Muscle of leg (tissue), 3 donors: ENCODE measurements at regions not wholly inside any gene's neighbourhood (a gene's known extent, or its start where the extent isn't known, plus 50 kb on each side); places are given as distances from the start of the nearest gene placed in this dataset.

Source experiments
- DNase-seq: peaks from one replicate; pipeline ENCODE4 v3.0.0; 2013
- H3K27ac ChIP-seq: one replicate; pipeline ENCODE4 v1.5.1; 2013; ENCODE audit warnings: mild to moderate bottlenecking, low read length, control low read depth
- H3K27me3 ChIP-seq: one replicate; pipeline ENCODE4 v1.6.1; 2013; ENCODE audit warnings: low read length; ENCODE audit not compliant: control insufficient read depth, insufficient read depth
- H3K36me3 ChIP-seq: one replicate; pipeline ENCODE4 v1.6.1; 2013; ENCODE audit warnings: low read length; ENCODE audit not compliant: control insufficient read depth, insufficient read depth
- H3K4me1 ChIP-seq: one replicate; pipeline ENCODE4 v1.6.1; 2013; ENCODE audit warnings: low read length; ENCODE audit not compliant: control insufficient read depth, insufficient read depth
- H3K4me3 ChIP-seq: one replicate; pipeline ENCODE4 v1.5.1; 2013; ENCODE audit warnings: low read length, control low read depth
- H3K9me3 ChIP-seq: replicated peaks from 2 replicates; pipeline ENCODE4 v1.6.1; 2013; ENCODE audit warnings: low read depth, low read length; ENCODE audit not compliant: control insufficient read depth
- WGBS: methylation state at CpG from one replicate; pipeline ENCODE4 v1.1.5; 2013; ENCODE audit warnings: missing lambda C conversion rate; ENCODE audit not compliant: insufficient coverage; 5-methylcytosine and 5-hydroxymethylcytosine counted together

DNA sequence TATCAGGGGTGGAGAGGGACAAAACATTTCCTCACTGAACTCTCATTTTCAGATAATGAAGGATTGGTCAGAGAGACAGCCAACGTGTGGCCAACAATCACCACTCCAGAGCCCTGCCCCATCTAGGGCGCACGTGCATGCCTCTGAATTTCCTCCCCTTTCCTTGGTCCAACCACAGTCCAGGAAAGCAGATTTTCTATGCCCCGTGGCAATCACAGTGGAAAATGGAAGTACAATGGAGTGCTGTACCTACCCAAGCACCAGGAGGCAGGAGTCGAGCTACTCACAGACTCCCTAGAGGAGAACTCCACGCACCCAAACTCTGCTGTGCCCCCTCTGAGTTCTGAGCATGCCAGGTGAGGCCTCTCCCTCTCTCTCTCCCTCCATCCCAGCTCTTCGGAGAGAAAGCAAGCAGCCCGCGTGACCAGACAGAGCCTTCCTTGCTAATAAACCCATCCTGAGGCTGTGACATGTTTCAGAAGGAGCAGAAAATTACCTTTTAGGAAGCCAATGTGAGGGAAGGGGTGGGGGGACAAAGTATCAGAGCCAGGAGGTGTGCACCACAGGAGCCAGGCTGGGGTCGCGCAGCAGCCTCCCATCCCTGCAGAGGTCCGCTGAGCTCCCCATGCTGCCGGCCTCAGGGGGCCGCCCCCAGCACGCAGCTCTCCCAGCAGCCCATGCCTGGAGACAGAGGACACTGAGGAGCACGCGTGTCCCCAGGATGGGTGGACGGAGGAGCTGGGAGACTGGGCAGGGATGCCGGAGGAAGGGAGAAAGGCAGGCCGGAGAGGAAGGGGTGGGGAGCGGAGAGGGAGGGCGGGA is 73.4 kb downstream of the PITPNM2 start:
- Histone ChIP-seq H3K27ac (no peak overlapping the region), H3K9me3 (no peaks in the 10 kb centered on the region), H3K4me3 (no peak overlapping the region), H3K36me3 (no peaks in the 10 kb centered on the region), H3K4me1 (peaks cover 37% of the 10 kb centered on the region), H3K27me3 (no peaks in the 10 kb centered on the region)
- WGBS = 58% methylated on average over 14 of the region's 22 CpGs
- DNase-seq = no peak

DNA sequence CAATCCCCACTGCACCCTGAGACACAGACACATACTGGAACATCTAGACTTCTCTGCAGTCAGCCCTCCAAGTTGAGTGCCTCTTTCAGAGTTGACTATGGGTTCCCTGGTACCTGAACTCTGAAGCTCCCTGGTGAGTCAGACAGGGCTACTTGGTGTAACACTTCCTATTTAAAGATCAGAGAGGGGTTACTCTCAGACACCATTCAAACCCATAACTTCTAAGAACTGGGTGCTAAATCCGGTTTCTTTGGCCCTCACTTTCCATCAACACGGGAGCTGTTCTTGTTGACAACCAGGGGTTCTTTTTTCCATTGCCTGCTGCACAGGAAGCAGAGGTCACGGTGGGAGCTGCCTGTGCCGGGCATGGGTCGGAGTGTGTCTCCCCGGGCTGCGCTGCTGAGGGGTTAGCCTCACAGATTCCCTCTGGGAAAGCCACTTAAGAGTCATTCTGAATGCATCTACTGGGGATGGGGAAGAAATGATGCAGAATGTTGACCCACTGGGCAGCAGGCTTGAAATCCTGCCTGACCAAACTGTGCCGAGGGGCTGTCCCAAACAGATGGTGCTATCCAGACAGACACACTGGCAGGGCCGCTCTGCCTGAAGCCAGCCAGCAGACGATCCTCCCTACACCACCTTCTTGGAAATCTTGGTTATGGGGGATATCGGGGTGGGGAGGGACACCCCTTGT is 74.1 kb downstream of the PITPNM2 start:
- WGBS = 68% methylated on average over 6 of the region's 11 CpGs
- DNase-seq = no peak
- Histone ChIP-seq H3K27ac (no peak overlapping the region), H3K4me3 (no peak overlapping the region), H3K36me3 (no peaks in the 10 kb centered on the region), H3K9me3 (no peaks in the 10 kb centered on the region), H3K27me3 (no peaks in the 10 kb centered on the region), H3K4me1 (peaks cover 42% of the 10 kb centered on the region)

DNA sequence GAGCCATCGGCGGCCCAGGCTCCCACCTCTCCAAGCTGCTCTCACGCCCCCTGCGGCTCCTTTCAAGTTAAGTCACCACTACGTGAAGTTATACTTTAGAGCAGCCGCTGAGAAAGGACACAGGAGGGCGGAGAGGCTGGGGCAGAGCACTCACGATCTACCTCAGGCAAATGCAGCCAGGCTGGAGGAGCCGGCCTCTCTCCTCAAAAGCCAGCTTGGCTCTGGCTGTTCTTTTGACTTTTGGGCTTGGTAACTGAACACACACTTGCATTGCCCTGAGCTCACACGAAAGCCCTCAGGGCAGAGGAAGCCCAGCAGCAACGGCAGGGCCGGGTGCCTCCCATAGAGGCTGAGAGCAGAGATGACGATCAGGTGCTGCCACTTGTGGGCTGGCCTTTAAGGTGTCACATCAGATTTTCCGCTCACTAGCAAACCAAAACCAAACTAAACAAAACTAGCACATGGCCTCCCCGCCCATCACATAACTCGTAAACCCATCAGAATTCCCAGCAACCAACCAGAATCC is 75.2 kb downstream of the PITPNM2 start:
- peaks cover 53% of the 10 kb centered on the region for H3K4me1 ChIP-seq
- no peaks in the 10 kb centered on the region for H3K9me3 ChIP-seq
- no peak overlapping the region for H3K4me3 ChIP-seq
- H3K27me3 ChIP-seq = no peaks in the 10 kb centered on the region
- no peaks in the 10 kb centered on the region for H3K36me3 ChIP-seq
- no peak overlapping the region for H3K27ac ChIP-seq
- DNase-seq = peak; percentile 70
- 33% methylated on average over 16 of the region's 16 CpGs for WGBS

DNA sequence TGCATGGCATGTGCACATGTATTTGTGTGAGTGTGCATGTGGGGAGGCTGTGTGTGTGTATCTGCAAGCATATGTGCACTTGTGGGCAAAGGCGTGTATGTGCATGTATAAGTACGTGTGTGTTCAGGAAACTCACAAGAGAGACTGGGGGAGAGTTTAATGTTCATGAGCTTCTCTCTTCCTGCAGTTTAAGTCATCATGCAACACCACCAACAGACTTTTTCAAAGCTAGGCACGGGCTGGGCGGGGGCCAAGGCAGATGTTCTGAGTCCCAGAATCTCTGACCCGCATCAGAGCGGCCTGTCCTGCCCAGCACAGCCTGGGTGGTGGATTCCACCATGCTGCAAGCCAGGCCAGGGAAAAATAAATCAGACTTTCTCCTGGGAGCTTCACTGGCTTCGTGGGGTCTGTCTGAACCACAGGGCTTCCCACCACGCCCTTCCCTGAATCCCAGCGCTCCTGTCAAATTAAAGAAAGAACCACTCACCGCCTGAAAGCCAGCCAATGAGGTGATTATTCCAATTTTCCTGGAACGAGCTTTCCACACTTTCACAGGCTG is 75.7 kb downstream of the PITPNM2 start:
- H3K27ac ChIP-seq = no peak overlapping the region
- DNase-seq = peak; percentile 38
- no peak overlapping the region for H3K4me3 ChIP-seq
- 31% methylated on average over 11 of the region's 11 CpGs for WGBS
- H3K27me3 ChIP-seq = no peaks in the 10 kb centered on the region
- H3K36me3 ChIP-seq = no peaks in the 10 kb centered on the region
- no peaks in the 10 kb centered on the region for H3K9me3 ChIP-seq
- H3K4me1 ChIP-seq = peaks cover 58% of the 10 kb centered on the region

DNA sequence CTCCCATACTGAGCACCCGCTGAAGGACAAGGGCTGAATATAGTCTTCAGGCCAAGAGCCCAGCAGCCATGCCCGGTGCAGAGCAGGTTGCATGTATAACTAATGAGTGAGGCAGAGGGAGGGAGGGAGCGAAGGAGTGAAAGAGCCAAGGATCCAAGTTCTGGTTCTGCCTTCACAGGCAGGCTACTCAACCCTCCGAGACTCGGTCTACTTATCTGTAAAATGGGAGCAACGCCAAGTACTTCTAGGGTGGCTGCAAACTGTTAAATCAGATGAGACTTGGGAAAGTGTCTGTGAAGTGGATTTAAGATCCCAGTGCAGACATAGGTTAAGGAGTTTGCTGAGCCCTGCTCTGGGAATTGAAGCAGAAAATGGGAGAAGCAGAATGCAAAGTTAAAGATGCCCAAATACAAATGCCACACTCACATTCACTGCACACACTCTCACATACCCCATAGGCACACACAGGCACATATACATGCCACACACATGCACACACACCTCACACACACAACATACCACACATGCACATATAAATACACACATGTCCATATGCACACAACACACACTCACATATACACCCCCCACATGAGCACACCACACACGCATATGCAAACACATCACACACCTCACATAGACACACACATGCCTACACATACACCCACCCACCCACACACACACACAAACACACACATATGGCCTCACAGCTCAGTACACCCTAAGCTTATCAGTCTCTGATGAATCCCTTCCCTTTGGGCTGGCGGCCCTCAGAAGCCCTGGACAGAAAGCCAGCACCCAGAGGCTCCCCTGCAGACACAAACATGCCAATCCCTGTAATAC is 76.7 kb downstream of the PITPNM2 start:
- no peaks in the 10 kb centered on the region for H3K9me3 ChIP-seq
- H3K27me3 ChIP-seq = no peaks in the 10 kb centered on the region
- DNase-seq = no peak
- H3K36me3 ChIP-seq = no peaks in the 10 kb centered on the region
- H3K4me3 ChIP-seq = no peak overlapping the region
- H3K4me1 ChIP-seq = peaks cover 62% of the 10 kb centered on the region
- 84% methylated on average over 6 of the region's 8 CpGs for WGBS
- no peak overlapping the region for H3K27ac ChIP-seq

DNA sequence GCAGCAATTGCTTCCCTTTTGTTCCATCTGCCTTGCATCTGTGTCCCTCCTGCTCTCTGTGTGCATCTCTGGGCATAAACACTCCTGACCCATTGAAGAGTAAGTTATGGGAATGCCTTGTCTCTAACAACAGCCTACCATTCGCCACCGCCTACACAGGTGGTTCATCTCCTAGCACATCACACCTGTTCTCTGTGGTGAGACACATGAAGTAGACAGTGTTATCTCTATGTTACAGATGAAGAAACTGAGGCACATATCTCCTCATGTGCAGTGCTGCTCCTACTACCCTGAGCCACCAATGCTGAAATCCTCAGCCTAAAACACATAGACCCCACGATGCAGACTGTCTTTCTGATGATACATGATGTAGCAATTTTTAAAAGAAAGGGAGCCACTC is 77.6 kb downstream of the PITPNM2 start:
- Histone ChIP-seq H3K27me3 (no peaks in the 10 kb centered on the region), H3K4me3 (no peak overlapping the region), H3K36me3 (no peaks in the 10 kb centered on the region), H3K27ac (no peak overlapping the region), H3K4me1 (peaks cover 62% of the 10 kb centered on the region), H3K9me3 (no peaks in the 10 kb centered on the region)
- WGBS = no CpG with 5 or more reads among the region's 3 CpGs
- no peak for DNase-seq

DNA sequence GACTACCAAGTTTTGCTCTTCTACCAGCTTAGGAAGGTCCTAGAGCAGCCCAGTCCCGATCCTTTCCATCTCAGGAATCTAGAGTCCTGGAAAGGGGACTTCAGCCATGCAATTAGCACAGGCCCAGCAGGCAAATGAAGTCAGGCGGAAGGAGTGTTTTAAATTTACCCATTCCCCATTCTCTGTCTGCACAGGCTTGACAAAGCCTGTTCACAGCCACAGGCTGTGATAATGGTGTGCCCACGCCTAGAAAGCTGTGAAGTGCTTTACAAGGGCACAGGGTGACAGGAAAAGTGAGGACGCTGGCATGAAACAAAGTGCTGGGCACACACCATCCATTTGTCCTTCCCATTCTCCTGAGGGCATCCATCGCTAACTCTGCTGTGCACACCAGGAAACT is 79.0 kb downstream of the PITPNM2 start:
- WGBS = 67% methylated on average over 1 of the region's 5 CpGs
- H3K4me1 ChIP-seq = peaks cover 48% of the 10 kb centered on the region
- no peaks in the 10 kb centered on the region for H3K27me3 ChIP-seq
- no peaks in the 10 kb centered on the region for H3K36me3 ChIP-seq
- no peak for DNase-seq
- no peak overlapping the region for H3K4me3 ChIP-seq
- peak overlapping the region; percentile 20 for H3K27ac ChIP-seq
- H3K9me3 ChIP-seq = no peaks in the 10 kb centered on the region

DNA sequence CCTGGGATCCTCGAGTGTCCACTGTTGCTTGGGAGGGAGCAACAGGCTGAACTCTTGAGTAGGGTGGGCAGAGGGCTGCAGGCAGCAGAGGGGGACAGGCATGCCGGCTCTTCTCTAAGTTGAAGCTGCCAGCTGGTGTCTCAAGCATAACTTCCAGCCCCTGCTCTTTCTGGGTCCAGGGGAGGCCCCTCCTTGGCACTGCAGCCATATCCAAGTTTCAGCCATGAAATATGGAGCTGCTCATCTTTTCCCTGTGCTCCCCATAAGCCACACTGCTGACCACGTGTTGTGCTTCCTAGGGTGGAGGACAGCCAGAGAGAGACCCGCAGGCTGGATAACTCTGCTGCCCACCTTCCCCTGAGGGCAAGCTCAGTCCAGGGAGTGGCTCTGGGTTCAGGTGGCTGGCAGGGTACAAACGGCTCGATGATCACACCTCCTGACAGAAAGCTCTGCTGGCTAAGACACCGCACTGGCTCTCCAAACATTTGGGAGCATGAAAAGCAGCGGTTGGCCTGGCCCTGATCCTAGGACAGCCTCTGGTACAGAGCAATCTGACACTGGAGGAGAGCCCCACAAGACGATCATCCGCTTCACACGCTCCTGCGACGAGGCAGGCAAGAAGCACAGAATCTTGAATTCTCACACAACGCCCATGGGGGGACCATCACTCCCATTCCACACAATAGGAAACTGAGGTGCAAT is 79.6 kb downstream of the PITPNM2 start:
- Histone ChIP-seq H3K36me3 (no peaks in the 10 kb centered on the region), H3K27me3 (no peaks in the 10 kb centered on the region), H3K27ac (peak overlapping the region; percentile 20), H3K9me3 (no peaks in the 10 kb centered on the region), H3K4me3 (no peak overlapping the region), H3K4me1 (peaks cover 44% of the 10 kb centered on the region)
- 14% methylated on average over 10 of the region's 14 CpGs for WGBS
- DNase-seq = peak; percentile 87

DNA sequence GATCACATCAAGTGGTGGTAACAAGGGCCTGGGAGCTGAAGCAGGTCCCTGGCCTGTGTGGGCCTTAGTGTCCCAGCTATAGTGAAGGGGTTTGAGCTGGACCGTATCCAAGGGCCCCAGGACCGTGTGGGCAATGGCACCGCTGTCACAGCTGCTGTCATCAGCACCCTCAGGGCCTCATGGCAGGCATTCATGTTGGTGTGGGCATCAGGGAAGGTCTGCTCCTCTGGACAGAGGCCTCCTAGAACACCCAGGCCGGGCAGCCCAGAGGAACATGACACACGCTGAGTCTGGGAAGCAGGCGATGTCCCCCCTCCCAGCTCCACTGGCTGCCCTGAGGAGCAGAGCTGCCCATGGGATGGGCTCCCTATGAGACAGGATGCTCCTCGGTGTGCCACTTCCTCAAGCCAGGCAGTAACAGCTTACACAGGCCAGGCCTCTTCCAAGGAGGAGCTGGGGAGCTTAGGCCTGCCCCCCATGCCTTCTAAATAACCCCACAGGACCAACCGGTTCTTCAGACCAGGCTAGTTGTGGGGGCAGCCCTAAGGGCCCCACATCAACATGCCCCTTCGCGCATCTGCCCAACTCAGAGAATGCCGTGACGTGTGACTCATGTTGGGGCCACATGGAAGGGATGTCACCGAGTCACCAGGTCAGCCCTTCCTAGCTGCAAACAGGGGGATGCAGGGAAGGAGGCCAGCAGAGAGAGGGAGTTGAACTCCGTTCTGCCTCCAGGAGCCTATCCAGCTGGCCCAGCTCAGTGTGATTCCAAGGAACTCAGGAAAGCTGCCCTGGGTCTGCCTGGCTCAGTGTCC is 80.4 kb downstream of the PITPNM2 start:
- Histone ChIP-seq H3K4me3 (no peak overlapping the region), H3K9me3 (no peaks in the 10 kb centered on the region), H3K36me3 (no peaks in the 10 kb centered on the region), H3K27me3 (no peaks in the 10 kb centered on the region), H3K4me1 (peaks cover 39% of the 10 kb centered on the region), H3K27ac (no peak overlapping the region)
- 62% methylated on average over 10 of the region's 14 CpGs for WGBS
- peak; percentile 43 for DNase-seq
